ENCODE measurements at regions not wholly inside any gene's neighbourhood (a gene's known extent, or its start where the extent isn't known, plus 50 kb on each side); places are given as distances from the start of the nearest gene placed in this dataset.
"Not testable (repeated sequence)": the region's sequence is repeated elsewhere in the genome, so short reads cannot be mapped to it uniquely, and the experiment has no call there.

GRCh38 chr9:83191154-83191553, 128.2 kb upstream of the RASEF start:
- Histone ChIP-seq H3K4me3 (replicated peaks in 1 of 3; ENCODE audit: low read depth in 2 of 3, low read length in 3 of 3) (no peak overlapping the region), H3K36me3 (replicated peaks in 1 of 2; ENCODE audit: control insufficient read depth in 1 of 2, insufficient read depth in 2 of 2, low read length in 2 of 2) (no peaks in the 10 kb centered on the region), H3K9me3 (replicated peaks in 1 of 2; ENCODE audit: control insufficient read depth in 1 of 2, insufficient read depth in 1 of 2, low read length in 2 of 2) (peaks cover 0 to 2% of the 10 kb centered on the region in 2 donors), H3K27me3 (ENCODE audit: control insufficient read depth in 2 of 2, insufficient read depth in 2 of 2, low read length in 2 of 2) (peaks cover 0 to 3% of the 10 kb centered on the region in 2 donors), H3K79me2 (ENCODE audit: insufficient read depth, low read length) (no peaks in the 10 kb centered on the region), H3K9ac (ENCODE audit: insufficient read depth, low read length, poor library complexity, severe bottlenecking) (no peak overlapping the region), H2AFZ (ENCODE audit: insufficient read depth, low read depth, low read length, poor library complexity, severe bottlenecking) (no peak overlapping the region), H3K4me1 (ENCODE audit: control insufficient read depth in 1 of 2, insufficient read depth in 2 of 2, low read length in 2 of 2) (peaks cover 6 to 11% of the 10 kb centered on the region in 2 donors), H3K27ac (ENCODE audit: low read depth in 1 of 2, low read length in 2 of 2) (no peak overlapping the region), H3K4me2 (replicated peaks; ENCODE audit: extremely low read depth, low read length, poor library complexity, severe bottlenecking) (no peak overlapping the region), H4K20me1 (ENCODE audit: insufficient read depth, low read length) (no peaks in the 10 kb centered on the region)
- no peak for TF ChIP-seq CTCF (IDR thresholded peaks at IDR 0.05)
- no peak overlapping the region for H3K27ac Mint-ChIP-seq
- DNase-seq, result no peak
- intact Hi-C loops (cut with micrococcal nuclease), result no loop called here
- peaks cover 0 to 9% (median 2%) of the 10 kb centered on the region in 7 donors for H3K9me3 Mint-ChIP-seq
- peaks cover 4 to 9% (median 5%) of the 10 kb centered on the region in 3 donors for H3K27me3 Mint-ChIP-seq (ENCODE audit: low read depth in 3 of 3)
- peaks cover 15% of the 10 kb centered on the region for H3K4me1 Mint-ChIP-seq
- no peaks in the 10 kb centered on the region for H3K36me3 Mint-ChIP-seq
- H3K4me3 Mint-ChIP-seq, result no peak overlapping the region

GRCh38 chr9:83189026-83189425, 126.1 kb upstream of the RASEF start:
- H3K9me3 ChIP-seq (replicated peaks in 1 of 2; ENCODE audit: control insufficient read depth in 1 of 2, insufficient read depth in 1 of 2, low read length in 2 of 2); H3K27ac ChIP-seq (ENCODE audit: low read depth in 1 of 2, low read length in 2 of 2); H3K9ac ChIP-seq (ENCODE audit: insufficient read depth, low read length, poor library complexity, severe bottlenecking); H4K20me1 ChIP-seq (ENCODE audit: insufficient read depth, low read length); H3K4me3 ChIP-seq (replicated peaks in 1 of 3; ENCODE audit: low read depth in 2 of 3, low read length in 3 of 3); H3K36me3 Mint-ChIP-seq; H3K9me3 Mint-ChIP-seq; H3K36me3 ChIP-seq (replicated peaks in 1 of 2; ENCODE audit: control insufficient read depth in 1 of 2, insufficient read depth in 2 of 2, low read length in 2 of 2); H3K27me3 ChIP-seq (ENCODE audit: control insufficient read depth in 2 of 2, insufficient read depth in 2 of 2, low read length in 2 of 2); H3K79me2 ChIP-seq (ENCODE audit: insufficient read depth, low read length); H3K4me3 Mint-ChIP-seq; intact Hi-C loops (cut with micrococcal nuclease); H2AFZ ChIP-seq (ENCODE audit: insufficient read depth, low read depth, low read length, poor library complexity, severe bottlenecking); H3K4me2 ChIP-seq (replicated peaks; ENCODE audit: extremely low read depth, low read length, poor library complexity, severe bottlenecking): not testable (repeated sequence)
- H3K4me1 Mint-ChIP-seq, result peaks cover 15% of the 10 kb centered on the region
- peak overlapping the region in 2 of 7 donors; percentile 79 to 80 for H3K27ac Mint-ChIP-seq
- H3K4me1 ChIP-seq (ENCODE audit: control insufficient read depth in 1 of 2, insufficient read depth in 2 of 2, low read length in 2 of 2), result peaks cover 6 to 11% of the 10 kb centered on the region in 2 donors
- no CpG with 5 or more reads among the region's 4 CpGs for WGBS (ENCODE audit: insufficient coverage)
- peak in 1 of 3 donors; percentile 52 for DNase-seq
- peaks cover 7 to 12% (median 7%) of the 10 kb centered on the region in 3 donors for H3K27me3 Mint-ChIP-seq (ENCODE audit: low read depth in 3 of 3)

All from CD14-positive monocyte (primary cell).